ENCODE measurements at regions not wholly inside any gene's neighbourhood (a gene's known extent, or its start where the extent isn't known, plus 50 kb on each side); places are given as distances from the start of the nearest gene placed in this dataset.
"Not testable (repeated sequence)": the region's sequence is repeated elsewhere in the genome, so short reads cannot be mapped to it uniquely, and the experiment has no call there.

GRCh38 chr6:14373648-14374437, 256.3 kb downstream of the CD83 start:
- DNase-seq: no peak

- DNase-seq: no peak
Observed at GRCh38 chr6:14375930-14376329, 258.4 kb downstream of the CD83 start.

DNA sequence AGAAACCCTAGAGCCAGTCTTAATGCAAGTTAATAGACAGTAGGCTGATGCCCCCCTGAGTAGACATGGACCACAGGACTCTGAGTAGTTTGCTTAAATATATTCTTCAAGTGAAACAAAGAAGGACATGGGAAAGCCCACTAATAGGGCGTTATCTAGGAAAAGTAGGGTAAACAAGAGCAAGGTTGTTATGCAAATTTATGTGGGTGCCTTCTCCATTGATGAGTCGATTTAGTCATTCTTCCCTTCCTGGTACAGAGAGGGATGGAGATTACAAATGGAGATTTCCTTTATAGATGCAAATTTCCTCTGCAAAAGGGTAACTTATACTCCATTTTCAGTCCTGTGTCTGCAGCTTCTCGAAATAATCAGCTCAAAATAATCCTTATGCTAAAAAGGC, 262.0 kb downstream of the CD83 start:
- DNase-seq: no peak

- no peak for DNase-seq
Observed at GRCh38 chr6:14380086-14380820, 262.7 kb downstream of the CD83 start.

GRCh38 chr6:14380901-14381828, 263.6 kb downstream of the CD83 start:
- no peak for DNase-seq

- DNase-seq: no peak
Observed at GRCh38 chr6:14381829-14382677, 264.5 kb downstream of the CD83 start.

DNA sequence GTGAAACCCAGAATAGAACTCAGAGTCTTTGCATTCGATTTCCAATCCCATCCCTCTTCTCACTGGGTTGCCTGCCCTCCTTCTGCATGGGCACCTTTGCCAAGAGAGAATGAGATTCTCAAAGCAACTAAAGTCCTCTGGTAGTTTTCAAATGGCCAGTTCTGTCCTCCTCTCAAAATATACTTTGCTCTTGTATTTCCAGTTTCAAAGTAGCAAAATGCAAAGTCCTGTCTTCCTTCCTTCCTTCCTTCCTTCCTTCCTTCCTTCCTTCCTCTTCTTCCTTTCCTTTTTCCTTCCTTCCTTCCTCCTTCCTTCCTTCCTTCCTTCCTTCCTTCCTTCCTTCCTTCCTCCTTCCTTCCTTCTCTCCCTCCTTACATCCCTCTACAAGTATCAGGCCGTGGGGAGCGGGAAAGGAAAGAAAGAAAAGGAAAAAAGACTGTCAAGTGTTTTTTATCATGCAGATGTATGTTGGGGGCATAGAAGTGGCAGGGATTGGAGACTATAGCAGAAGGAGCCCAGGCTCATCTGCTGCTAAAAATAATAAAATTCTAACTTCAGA, 265.2 kb downstream of the CD83 start:
- DNase-seq: no peak

DNA sequence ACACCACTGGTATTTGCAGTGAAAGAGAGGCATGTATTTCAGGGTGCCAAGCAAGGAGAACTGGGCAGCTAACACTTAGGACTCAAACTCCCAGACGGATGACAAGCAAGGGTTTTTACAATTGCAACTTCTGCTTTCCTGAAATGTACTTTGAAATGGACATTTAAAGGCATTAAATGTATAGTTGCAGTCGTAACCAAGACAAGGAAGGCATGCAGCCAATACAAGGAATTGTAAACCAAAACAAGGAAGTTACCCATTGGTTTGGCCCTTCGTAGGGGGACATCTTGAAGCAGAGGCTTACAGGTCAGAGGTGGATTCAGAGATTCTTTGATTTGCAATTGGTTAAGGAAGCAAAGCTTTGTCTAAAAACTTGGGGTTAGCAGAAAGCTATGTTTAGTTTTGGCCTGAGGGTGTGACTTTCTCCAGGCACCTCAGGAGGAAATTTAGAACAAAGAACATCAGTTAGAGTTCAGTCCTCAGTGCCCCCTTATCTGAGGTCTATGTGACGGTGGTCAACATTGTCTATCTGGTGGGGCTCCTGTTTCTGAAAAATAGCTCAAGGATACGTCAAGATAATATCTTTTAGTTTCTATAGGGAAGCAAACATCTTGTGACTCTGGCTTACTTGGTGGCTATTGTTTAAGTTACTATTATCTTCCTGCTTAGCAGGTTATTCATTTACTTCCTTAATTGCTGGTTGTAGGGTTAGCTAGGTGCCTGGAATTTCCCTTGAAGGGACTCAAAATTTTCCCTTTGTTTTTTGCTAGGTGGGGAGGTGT, 266.0 kb downstream of the CD83 start:
- DNase-seq: peak; percentile 8

GRCh38 chr6:14384175-14384949, 266.8 kb downstream of the CD83 start:
- no peak for DNase-seq

GRCh38 chr6:14386263-14386662, 268.7 kb downstream of the CD83 start:
- no peak for DNase-seq

DNA sequence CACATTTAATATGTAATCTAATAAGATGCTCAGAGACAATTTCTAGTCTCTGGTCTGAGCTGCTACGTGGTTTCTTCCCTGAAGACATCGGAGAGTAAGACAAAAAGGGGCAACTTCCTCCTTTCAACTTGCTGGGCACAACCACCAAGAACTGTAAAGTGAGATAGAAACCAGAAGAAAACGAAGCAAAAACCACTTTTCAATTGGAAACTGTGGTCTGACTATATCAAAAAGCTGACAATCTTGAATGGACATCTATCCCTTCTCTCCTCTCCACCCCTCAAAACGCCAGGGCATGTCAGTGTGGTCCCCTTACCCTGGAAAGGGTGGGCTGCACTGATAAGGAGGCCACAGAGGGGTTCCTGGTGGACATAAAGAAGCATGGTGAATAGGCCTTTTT, 269.1 kb downstream of the CD83 start:
- DNase-seq: no peak

- no peak for DNase-seq
Observed at GRCh38 chr6:14388371-14388770, 270.8 kb downstream of the CD83 start.

DNA sequence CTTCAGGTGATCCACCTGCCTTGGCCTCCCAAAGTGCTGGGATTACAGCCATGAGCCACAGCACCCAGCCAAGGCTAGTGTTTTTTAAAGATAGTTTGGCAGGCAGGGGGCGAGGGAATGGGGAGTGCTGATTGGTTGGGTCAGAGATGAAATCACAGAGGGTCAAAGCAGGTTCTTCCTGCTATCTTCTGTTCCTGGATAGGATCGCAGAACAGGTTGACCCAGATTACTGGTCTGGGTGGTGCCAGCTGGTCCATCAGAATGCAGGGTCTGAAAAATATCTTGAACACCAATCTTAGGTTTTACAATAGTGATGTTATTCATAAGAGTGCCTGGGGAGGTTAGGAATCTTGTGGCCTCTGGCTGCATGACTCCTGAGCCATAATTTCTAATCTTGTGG, 272.2 kb downstream of the CD83 start:
- not testable (repeated sequence) for DNase-seq

GRCh38 chr6:14390805-14391204, 273.2 kb downstream of the CD83 start:
- DNase-seq: no peak

- no peak for DNase-seq
Observed at GRCh38 chr6:14393910-14394309, 276.3 kb downstream of the CD83 start.

DNA sequence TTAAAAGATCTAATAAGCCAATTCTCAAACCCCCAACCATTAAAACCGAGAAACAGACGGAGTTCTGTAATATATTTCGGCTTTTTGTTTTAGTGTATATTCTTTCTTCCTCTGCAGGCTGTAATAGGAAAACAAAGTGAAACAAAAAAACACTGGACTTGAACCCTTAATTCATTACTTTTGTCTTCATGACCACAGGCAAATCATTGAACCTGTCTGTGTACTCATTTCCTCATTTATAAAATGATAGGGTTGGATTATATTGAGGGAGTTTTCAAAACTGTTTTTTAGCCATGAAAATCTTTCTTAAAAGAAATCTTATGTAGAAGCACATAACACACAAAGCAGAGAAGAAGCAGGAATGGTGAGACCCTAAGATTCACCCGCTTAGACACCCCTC, 278.8 kb downstream of the CD83 start:
- DNase-seq: no peak

DNA sequence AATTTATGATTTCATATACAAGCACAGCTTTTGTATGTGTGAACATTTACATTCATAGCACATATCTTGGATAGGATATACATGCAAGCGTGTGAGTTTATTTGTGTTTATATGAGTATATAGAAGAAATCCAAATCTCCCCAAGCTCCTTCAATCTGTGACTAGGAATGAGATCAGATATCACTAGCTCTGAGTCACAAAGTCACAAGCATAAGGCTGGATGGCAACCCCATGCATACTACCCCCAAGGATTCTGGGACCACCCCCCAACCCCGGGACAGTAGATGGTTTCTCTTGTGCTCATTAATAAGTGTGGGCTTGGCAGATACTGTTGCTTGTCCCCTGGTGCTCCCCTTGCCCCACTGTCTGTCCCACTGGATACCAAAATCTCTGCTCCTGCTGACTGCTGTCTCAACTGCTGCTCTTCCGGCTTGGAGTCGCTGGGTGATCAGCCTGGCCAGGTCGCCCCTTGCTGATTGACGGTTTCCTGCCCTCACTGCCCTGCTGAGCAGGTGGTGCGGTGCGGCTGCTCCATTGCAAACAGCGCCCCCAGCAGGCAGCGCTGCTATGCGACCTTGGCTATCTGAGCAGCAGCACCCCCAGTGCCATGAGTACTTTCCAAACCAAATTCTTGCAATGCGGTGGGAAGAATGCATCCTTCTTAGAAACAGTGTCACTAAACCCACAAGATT, 279.4 kb downstream of the CD83 start:
- DNase-seq: no peak

- no peak for DNase-seq
Observed at GRCh38 chr6:14397518-14397901, 279.9 kb downstream of the CD83 start.

- no peak for DNase-seq
Observed at GRCh38 chr6:14398953-14399352, 281.4 kb downstream of the CD83 start.

DNA sequence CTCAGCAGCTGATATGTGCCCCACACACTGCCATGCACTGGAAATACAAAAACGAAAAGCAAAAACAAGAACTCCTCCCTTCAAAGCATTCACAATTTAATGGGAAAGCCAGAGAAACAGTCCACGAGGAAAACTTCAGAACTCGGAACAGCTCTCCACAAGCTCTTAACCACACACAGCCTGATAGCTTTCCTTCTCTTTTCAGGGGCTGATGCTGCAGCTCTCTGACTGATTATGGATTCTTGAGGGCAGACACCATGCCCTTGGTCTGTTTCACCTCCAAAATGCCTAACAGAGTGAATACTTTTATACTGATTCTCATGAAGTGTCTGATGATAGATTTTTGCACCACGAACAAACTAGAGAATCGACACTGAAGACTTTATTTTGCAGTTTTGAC, 282.1 kb downstream of the CD83 start:
- DNase-seq: no peak
